HCT116 (cell line): ENCODE measurements at regions not wholly inside any gene's neighbourhood (a gene's known extent, or its start where the extent isn't known, plus 50 kb on each side); places are given as distances from the start of the nearest gene placed in this dataset.

Experiments
- RAD21 ChIP-seq: IDR thresholded peaks from 2 replicates; pipeline ENCODE4 v1.6.1; 2012; ENCODE audit warnings: low read depth, mild to moderate bottlenecking
- TF ChIP-seq, protein P1 (sequence below), 3 experiments: fragments of 200-600 bp in 1 of 3; sonication (generic) in 1 of 3; IDR thresholded peaks in 2 of 3; conservative IDR thresholded peaks in 1 of 3; 2 replicates each; pipeline ENCODE4 v1.5.1; 2012 to 2017; ENCODE audit warnings: low read depth in 2 of 3, low read length in 2 of 3, antibody characterized with exemption in 1 of 3, borderline replicate concordance in 1 of 3, control low read depth in 1 of 3, mild to moderate bottlenecking in 1 of 3, mixed read lengths in 1 of 3, mixed run types in 1 of 3, moderate library complexity in 1 of 3; ENCODE audit not compliant: insufficient read depth in 1 of 3
- TF ChIP-seq, protein P2 (sequence below): IDR thresholded peaks from 2 replicates; pipeline ENCODE4 v1.6.1; 2012

DNA sequence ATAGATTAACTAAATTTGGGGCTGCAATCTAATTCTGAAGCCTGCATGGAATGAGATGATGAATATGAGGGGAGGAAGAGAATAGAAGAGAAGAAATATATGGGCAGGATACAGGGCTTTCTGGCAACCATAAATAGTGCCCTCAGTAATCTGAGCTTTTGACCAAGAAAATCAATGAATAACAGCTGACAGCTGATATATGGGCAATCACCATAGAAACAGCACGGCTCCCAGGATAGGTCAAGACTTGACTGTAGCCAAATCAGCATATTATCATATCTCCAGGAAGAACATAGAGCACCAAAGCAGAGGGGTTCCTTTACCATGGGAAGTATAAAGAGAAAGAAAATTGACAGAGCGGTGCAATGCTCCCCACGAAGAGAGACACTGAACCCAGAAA, 643.8 kb upstream of the TENM4 start:
- TF ChIP-seq, protein P1, sequence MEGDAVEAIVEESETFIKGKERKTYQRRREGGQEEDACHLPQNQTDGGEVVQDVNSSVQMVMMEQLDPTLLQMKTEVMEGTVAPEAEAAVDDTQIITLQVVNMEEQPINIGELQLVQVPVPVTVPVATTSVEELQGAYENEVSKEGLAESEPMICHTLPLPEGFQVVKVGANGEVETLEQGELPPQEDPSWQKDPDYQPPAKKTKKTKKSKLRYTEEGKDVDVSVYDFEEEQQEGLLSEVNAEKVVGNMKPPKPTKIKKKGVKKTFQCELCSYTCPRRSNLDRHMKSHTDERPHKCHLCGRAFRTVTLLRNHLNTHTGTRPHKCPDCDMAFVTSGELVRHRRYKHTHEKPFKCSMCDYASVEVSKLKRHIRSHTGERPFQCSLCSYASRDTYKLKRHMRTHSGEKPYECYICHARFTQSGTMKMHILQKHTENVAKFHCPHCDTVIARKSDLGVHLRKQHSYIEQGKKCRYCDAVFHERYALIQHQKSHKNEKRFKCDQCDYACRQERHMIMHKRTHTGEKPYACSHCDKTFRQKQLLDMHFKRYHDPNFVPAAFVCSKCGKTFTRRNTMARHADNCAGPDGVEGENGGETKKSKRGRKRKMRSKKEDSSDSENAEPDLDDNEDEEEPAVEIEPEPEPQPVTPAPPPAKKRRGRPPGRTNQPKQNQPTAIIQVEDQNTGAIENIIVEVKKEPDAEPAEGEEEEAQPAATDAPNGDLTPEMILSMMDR (IDR thresholded peaks at IDR 0.05 in 2 of 3, conservative IDR thresholded peaks at IDR 0.05 in 1 of 3; ENCODE audit: borderline replicate concordance in 1 of 3, insufficient read depth in 1 of 3, low read depth in 2 of 3, low read length in 2 of 3): no peak
- no peak for TF ChIP-seq RAD21
- TF ChIP-seq, protein P2, sequence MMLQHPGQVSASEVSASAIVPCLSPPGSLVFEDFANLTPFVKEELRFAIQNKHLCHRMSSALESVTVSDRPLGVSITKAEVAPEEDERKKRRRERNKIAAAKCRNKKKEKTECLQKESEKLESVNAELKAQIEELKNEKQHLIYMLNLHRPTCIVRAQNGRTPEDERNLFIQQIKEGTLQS: no peak
